DND-41 (cell line): ENCODE measurements at regions not wholly inside any gene's neighbourhood (a gene's known extent, or its start where the extent isn't known, plus 50 kb on each side); places are given as distances from the start of the nearest gene placed in this dataset.

ENCODE experiments used
- EZH2 ChIP-seq: IDR thresholded peaks from 3 replicates; pipeline ENCODE4 v1.6.1; 2012; ENCODE audit warnings: borderline replicate concordance, low read depth, mild to moderate bottlenecking, moderate library complexity, low read length, inconsistent platforms; ENCODE audit not compliant: severe bottlenecking
- TF ChIP-seq, protein P1 (sequence below): IDR thresholded peaks from 2 replicates; pipeline ENCODE4 v1.5.1; 2012; ENCODE audit warnings: borderline replicate concordance, low read length, moderate library complexity, mild to moderate bottlenecking; ENCODE audit not compliant: poor library complexity, severe bottlenecking; ENCODE audit errors: extremely low read depth

DNA sequence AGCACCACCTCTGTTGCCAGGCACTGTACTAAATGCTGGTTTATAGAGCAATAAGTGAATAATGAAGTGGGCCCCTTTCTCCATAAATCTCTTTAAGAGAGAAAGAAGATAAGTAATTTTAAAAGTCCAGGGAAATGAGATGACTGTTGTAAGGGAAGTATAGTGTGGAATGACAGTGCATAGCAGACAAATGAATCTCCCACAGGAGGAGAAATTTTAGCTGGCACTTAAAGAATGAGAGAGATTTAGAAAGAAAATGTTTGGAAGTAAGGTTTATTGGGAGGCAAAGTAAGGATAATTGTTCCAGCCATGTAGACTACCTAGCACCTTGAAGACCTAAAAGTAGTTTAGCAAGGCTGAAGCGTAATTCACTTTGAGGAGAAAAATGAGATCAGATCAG lies 1081.1 kb upstream of the PABPC4L start:
- TF ChIP-seq EZH2 = no peak
- TF ChIP-seq, protein P1, sequence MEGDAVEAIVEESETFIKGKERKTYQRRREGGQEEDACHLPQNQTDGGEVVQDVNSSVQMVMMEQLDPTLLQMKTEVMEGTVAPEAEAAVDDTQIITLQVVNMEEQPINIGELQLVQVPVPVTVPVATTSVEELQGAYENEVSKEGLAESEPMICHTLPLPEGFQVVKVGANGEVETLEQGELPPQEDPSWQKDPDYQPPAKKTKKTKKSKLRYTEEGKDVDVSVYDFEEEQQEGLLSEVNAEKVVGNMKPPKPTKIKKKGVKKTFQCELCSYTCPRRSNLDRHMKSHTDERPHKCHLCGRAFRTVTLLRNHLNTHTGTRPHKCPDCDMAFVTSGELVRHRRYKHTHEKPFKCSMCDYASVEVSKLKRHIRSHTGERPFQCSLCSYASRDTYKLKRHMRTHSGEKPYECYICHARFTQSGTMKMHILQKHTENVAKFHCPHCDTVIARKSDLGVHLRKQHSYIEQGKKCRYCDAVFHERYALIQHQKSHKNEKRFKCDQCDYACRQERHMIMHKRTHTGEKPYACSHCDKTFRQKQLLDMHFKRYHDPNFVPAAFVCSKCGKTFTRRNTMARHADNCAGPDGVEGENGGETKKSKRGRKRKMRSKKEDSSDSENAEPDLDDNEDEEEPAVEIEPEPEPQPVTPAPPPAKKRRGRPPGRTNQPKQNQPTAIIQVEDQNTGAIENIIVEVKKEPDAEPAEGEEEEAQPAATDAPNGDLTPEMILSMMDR = no peak
